ENCODE measurements at regions not wholly inside any gene's neighbourhood (a gene's known extent, or its start where the extent isn't known, plus 50 kb on each side); places are given as distances from the start of the nearest gene placed in this dataset.

GRCh38 chr21:25459365-25459764, 147.9 kb downstream of the MRPL39 start:
- TF ChIP-seq CTCF (conservative IDR thresholded peaks at IDR 0.05; ENCODE audit: low read length) (no peak), EZH2phosphoT487 (IDR thresholded peaks at IDR 0.05; ENCODE audit: borderline replicate concordance) (no peak)

All from Loucy (cell line).